Neuronal stem cell (in vitro differentiated cells): ENCODE measurements at regions not wholly inside any gene's neighbourhood (a gene's known extent, or its start where the extent isn't known, plus 50 kb on each side); places are given as distances from the start of the nearest gene placed in this dataset.
A peak's percentile ranks its signal among the peaks of the same experiment; 100 is the strongest.

Experiments
- DNase-seq: peaks from one replicate; pipeline ENCODE4 v3.0.0-alpha.2; 2013; ENCODE audit warnings: low spot score
- H2AFZ ChIP-seq: one replicate; pipeline ENCODE4 v1.6.1; 2013; ENCODE audit warnings: mild to moderate bottlenecking, low read length, inconsistent platforms
- H2AK5ac ChIP-seq: 2 replicates; pipeline ENCODE4 v1.6.1; 2013; ENCODE audit warnings: low read depth, mild to moderate bottlenecking, inconsistent platforms, low read length, moderate library complexity, mixed read lengths
- H2BK120ac ChIP-seq: 2 replicates; pipeline ENCODE4 v1.6.1; 2013; ENCODE audit warnings: low read depth, mild to moderate bottlenecking, inconsistent platforms, low read length, moderate library complexity, mixed read lengths
- H2BK12ac ChIP-seq: one replicate; pipeline ENCODE4 v1.6.1; 2013; ENCODE audit warnings: low read length, inconsistent platforms
- H2BK15ac ChIP-seq: 2 replicates; pipeline ENCODE4 v1.6.1; 2013; ENCODE audit warnings: mild to moderate bottlenecking, low read length, inconsistent platforms, mixed read lengths
- H2BK5ac ChIP-seq: one replicate; pipeline ENCODE4 v1.6.1; 2013; ENCODE audit warnings: inconsistent platforms, mild to moderate bottlenecking, low read length, moderate library complexity
- H3K14ac ChIP-seq: one replicate; pipeline ENCODE4 v1.6.1; 2013; ENCODE audit warnings: low read length, inconsistent platforms
- H3K18ac ChIP-seq: 2 replicates; pipeline ENCODE4 v1.6.1; 2013; ENCODE audit warnings: low read length, inconsistent platforms
- H3K23ac ChIP-seq: 2 replicates; pipeline ENCODE4 v1.6.1; 2013; ENCODE audit warnings: low read depth, mild to moderate bottlenecking, mixed read lengths, low read length, inconsistent platforms; ENCODE audit not compliant: poor library complexity
- H3K27ac ChIP-seq: replicated peaks from 3 replicates; pipeline ENCODE4 v1.5.1; 2013; ENCODE audit warnings: low read length, inconsistent platforms
- H3K27me3 ChIP-seq, 3 experiments: 2 replicates each; pipeline ENCODE4 v1.6.1; 2013; ENCODE audit warnings: low read length in 3 of 3, mild to moderate bottlenecking in 2 of 3, inconsistent platforms in 1 of 3, low read depth in 1 of 3, mixed read lengths in 1 of 3, moderate library complexity in 1 of 3; ENCODE audit not compliant: control insufficient read depth in 3 of 3, insufficient read depth in 3 of 3
- H3K36me3 ChIP-seq, 2 donors: replicated peaks in 1 of 2; 2 replicates each; pipeline ENCODE4 v1.6.1; 2013; ENCODE audit warnings: low read length in 2 of 2; ENCODE audit not compliant: control insufficient read depth in 2 of 2, insufficient read depth in 2 of 2
- H3K4ac ChIP-seq: 2 replicates; pipeline ENCODE4 v1.6.1; 2013; ENCODE audit warnings: inconsistent platforms, mild to moderate bottlenecking, low read length, moderate library complexity
- H3K4me1 ChIP-seq, 2 donors: 1 replicate in 1 of 2; 2 replicates in 1 of 2; pipeline ENCODE4 v1.6.1; 2013; ENCODE audit warnings: low read length in 2 of 2, low read depth in 1 of 2; ENCODE audit not compliant: control insufficient read depth in 2 of 2, insufficient read depth in 1 of 2
- H3K4me2 ChIP-seq: one replicate; pipeline ENCODE4 v1.6.1; 2013; ENCODE audit warnings: mild to moderate bottlenecking, low read length, inconsistent platforms; ENCODE audit not compliant: insufficient read depth, poor library complexity, severe bottlenecking
- H3K4me3 ChIP-seq, 2 donors: 2 replicates each; pipeline ENCODE4 v1.5.1; 2013; ENCODE audit warnings: low read length in 2 of 2, mild to moderate bottlenecking in 2 of 2, inconsistent platforms in 1 of 2, moderate library complexity in 1 of 2
- H3K79me1 ChIP-seq: one replicate; pipeline ENCODE4 v1.6.1; 2013; ENCODE audit warnings: low read depth, mild to moderate bottlenecking, inconsistent platforms, low read length, moderate library complexity
- H3K9ac ChIP-seq: one replicate; pipeline ENCODE4 v1.6.1; 2013; ENCODE audit warnings: mild to moderate bottlenecking, low read depth, low read length, inconsistent platforms; ENCODE audit not compliant: poor library complexity
- H3K9me3 ChIP-seq, 2 donors: replicated peaks in 1 of 2; 2 replicates each; pipeline versions ENCODE3 to v1.6.1; 2013; ENCODE audit warnings: low read length in 2 of 2, mild to moderate bottlenecking in 2 of 2, inconsistent platforms in 1 of 2, low read depth in 1 of 2, mixed read lengths in 1 of 2, moderate library complexity in 1 of 2; ENCODE audit not compliant: control insufficient read depth in 2 of 2, insufficient read depth in 1 of 2
- H4K8ac ChIP-seq: one replicate; pipeline ENCODE4 v1.6.1; 2013; ENCODE audit warnings: low read depth, mild to moderate bottlenecking, inconsistent platforms, low read length, moderate library complexity
- H4K91ac ChIP-seq: one replicate; pipeline ENCODE4 v1.6.1; 2013; ENCODE audit warnings: low read length, low read depth, mild to moderate bottlenecking, inconsistent platforms; ENCODE audit not compliant: poor library complexity
- WGBS, 2 donors: extraction: QIAGEN DNeasy Blood & Tissue Kit; methylation state at CpG; one replicate each; pipeline ENCODE4 v1.1.7; 2013; ENCODE audit warnings: missing lambda C conversion rate in 2 of 2, mixed read lengths in 1 of 2; ENCODE audit not compliant: insufficient read length in 2 of 2, insufficient replicate concordance in 1 of 2; ENCODE audit errors: extremely low coverage in 2 of 2; 5-methylcytosine and 5-hydroxymethylcytosine counted together

- H3K9me3 ChIP-seq: peaks cover 2 to 7% of the 10 kb centered on the region in 2 donors
- H3K9ac ChIP-seq: no peak overlapping the region
- H3K27me3 ChIP-seq: no peaks in the 10 kb centered on the region
- no peak overlapping the region for H2BK12ac ChIP-seq
- no peak overlapping the region for H2AK5ac ChIP-seq
- H4K91ac ChIP-seq: no peak overlapping the region
- H2BK5ac ChIP-seq: no peak overlapping the region
- DNase-seq: no peak
- no peak overlapping the region for H2BK15ac ChIP-seq
- H4K8ac ChIP-seq: no peak overlapping the region
- no peak overlapping the region for H3K4me3 ChIP-seq
- H3K14ac ChIP-seq: no peak overlapping the region
- no peak overlapping the region for H3K18ac ChIP-seq
- no peak overlapping the region for H3K4ac ChIP-seq
- no peak overlapping the region for H2BK120ac ChIP-seq
- H3K4me1 ChIP-seq: no peaks in the 10 kb centered on the region
- H3K4me2 ChIP-seq: no peak overlapping the region
- H3K36me3 ChIP-seq: no peaks in the 10 kb centered on the region
- H2AFZ ChIP-seq: no peak overlapping the region
- H3K23ac ChIP-seq: no peak overlapping the region
- H3K79me1 ChIP-seq: no peaks in the 10 kb centered on the region
- H3K27ac ChIP-seq: no peak overlapping the region
These were observed 373.5 kb upstream of the TACR3 start for GRCh38 chr4:104093247-104093646.

GRCh38 chr4:104073229-104073628 lies 353.4 kb upstream of the TACR3 start:
- no CpG with 5 or more reads among the region's 4 CpGs for WGBS, 2 donors

DNA sequence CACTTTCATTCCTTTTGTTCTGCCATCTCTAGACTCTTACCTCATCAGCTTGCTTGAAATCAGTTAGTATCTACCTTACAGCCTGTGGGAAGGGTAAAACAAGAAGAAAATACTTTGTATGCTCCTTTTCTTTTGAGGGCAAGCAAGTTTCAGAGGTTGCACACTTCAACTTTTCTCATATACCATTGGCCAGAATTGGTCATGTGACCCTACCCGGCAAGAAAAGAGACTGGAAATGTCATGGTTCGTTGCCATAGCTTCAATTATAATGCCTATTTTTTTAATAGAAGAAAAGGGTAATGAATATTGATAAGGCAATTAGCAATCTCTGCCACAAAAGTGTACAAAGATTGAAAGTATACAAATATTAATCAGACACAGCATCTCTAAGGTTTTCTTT lies 346.7 kb upstream of the TACR3 start:
- Histone ChIP-seq H2BK12ac (no peak overlapping the region), H3K18ac (no peak overlapping the region), H3K79me1 (no peaks in the 10 kb centered on the region), H2BK5ac (no peak overlapping the region), H2BK120ac (no peak overlapping the region), H3K9me3 (no peaks in the 10 kb centered on the region), H3K4me1 (peaks cover 0 to 3% of the 10 kb centered on the region in 2 donors), H3K36me3 (no peaks in the 10 kb centered on the region), H4K91ac (no peak overlapping the region), H3K27ac (no peak overlapping the region), H3K14ac (no peak overlapping the region), H2BK15ac (no peak overlapping the region), H3K9ac (no peak overlapping the region), H3K23ac (no peak overlapping the region), H2AFZ (no peak overlapping the region), H2AK5ac (no peak overlapping the region), H4K8ac (no peak overlapping the region), H3K4ac (no peak overlapping the region), H3K4me2 (no peak overlapping the region), H3K27me3 (no peaks in the 10 kb centered on the region), H3K4me3 (no peak overlapping the region)
- DNase-seq: no peak
- WGBS, 2 donors: no CpG with 5 or more reads among the region's 2 CpGs

More at GRCh38 chr4:104073229-104073628, 353.4 kb upstream of the TACR3 start:
- Histone ChIP-seq H2BK15ac (no peak overlapping the region), H2BK5ac (no peak overlapping the region), H3K27ac (no peak overlapping the region), H2AFZ (peak overlapping the region; percentile 56), H3K18ac (no peak overlapping the region), H2BK120ac (no peak overlapping the region), H3K4me2 (no peak overlapping the region), H3K23ac (no peak overlapping the region), H2AK5ac (no peak overlapping the region), H4K8ac (no peak overlapping the region), H3K79me1 (no peaks in the 10 kb centered on the region), H3K9ac (no peak overlapping the region), H3K36me3 (no peaks in the 10 kb centered on the region), H3K4ac (no peak overlapping the region), H3K4me1 (no peaks in the 10 kb centered on the region), H4K91ac (no peak overlapping the region), H3K9me3 (no peaks in the 10 kb centered on the region), H3K4me3 (no peak overlapping the region), H3K14ac (no peak overlapping the region), H2BK12ac (no peak overlapping the region), H3K27me3 (no peaks in the 10 kb centered on the region)
- no peak for DNase-seq

- H2AFZ ChIP-seq: peak overlapping the region; percentile 58
- H2BK5ac ChIP-seq: no peak overlapping the region
- H2BK15ac ChIP-seq: no peak overlapping the region
- H3K9me3 ChIP-seq: no peaks in the 10 kb centered on the region
- H3K27me3 ChIP-seq: no peaks in the 10 kb centered on the region
- no peak overlapping the region for H3K18ac ChIP-seq
- H3K4me3 ChIP-seq: no peak overlapping the region
- H4K8ac ChIP-seq: no peak overlapping the region
- no peak overlapping the region for H2BK120ac ChIP-seq
- no peak overlapping the region for H3K4me2 ChIP-seq
- H2BK12ac ChIP-seq: no peak overlapping the region
- no peak overlapping the region for H2AK5ac ChIP-seq
- no peak overlapping the region for H3K27ac ChIP-seq
- peak; percentile 38 for DNase-seq
- H3K4ac ChIP-seq: no peak overlapping the region
- H3K36me3 ChIP-seq: no peaks in the 10 kb centered on the region
- H3K23ac ChIP-seq: no peak overlapping the region
- H3K79me1 ChIP-seq: no peaks in the 10 kb centered on the region
- WGBS, 2 donors: no CpG with 5 or more reads among the region's 8 CpGs
- H3K14ac ChIP-seq: no peak overlapping the region
- H4K91ac ChIP-seq: no peak overlapping the region
- H3K4me1 ChIP-seq: peaks cover 0 to 3% of the 10 kb centered on the region in 2 donors
- H3K9ac ChIP-seq: no peak overlapping the region
These were observed 345.1 kb upstream of the TACR3 start for GRCh38 chr4:104064646-104065577.
